H1 (cell line): ENCODE measurements at regions not wholly inside any gene's neighbourhood (a gene's known extent, or its start where the extent isn't known, plus 50 kb on each side); places are given as distances from the start of the nearest gene placed in this dataset.

Experiments used
- CTCF ChIA-PET: fragments of 300-600 bp; sonication (Branson Sonifier 250); formaldehyde crosslinking; loops from one replicate; lab custom pipeline; 2021; ENCODE audit not compliant: partially characterized antibody; lab: Charles Lee
- POLR2A ChIA-PET: fragments of 300-600 bp; sonication (Branson Sonifier 250); formaldehyde crosslinking; loops from one replicate; lab custom pipeline; 2021; ENCODE audit warnings: inconsistent platforms; ENCODE audit not compliant: partially characterized antibody; lab: Charles Lee
- DNase-seq, 2 experiments: peaks; one replicate each; pipeline versions ENCODE4 v3.0.0 to v3.0.0-alpha.2; 2010 to 2022; ENCODE audit warnings: low spot score in 2 of 2, low read depth in 1 of 2, mixed read lengths in 1 of 2
- FAIRE-seq: peaks from 2 replicates; lab custom pipeline; 2011; peaks lifted over from hg19 to GRCh38; lab: Jason Lieb, UNC
- H2AFZ ChIP-seq: 2 replicates; pipeline ENCODE4 v1.8.1; 2012; ENCODE audit warnings: low read length, inconsistent platforms
- H2AK5ac ChIP-seq: 2 replicates; pipeline ENCODE4 v1.6.1; 2013; ENCODE audit warnings: low read depth, low read length
- H2BK120ac ChIP-seq: replicated peaks from 2 replicates; pipeline ENCODE3; 2013; ENCODE audit warnings: low read depth, low read length, inconsistent platforms
- H2BK12ac ChIP-seq: 2 replicates; pipeline ENCODE4 v1.6.1; 2013; ENCODE audit warnings: low read depth, low read length
- H2BK15ac ChIP-seq: 2 replicates; pipeline ENCODE4 v1.6.1; 2013; ENCODE audit warnings: low read length
- H2BK20ac ChIP-seq: 2 replicates; pipeline ENCODE4 v1.6.1; 2013; ENCODE audit warnings: low read length
- H2BK5ac ChIP-seq: 2 replicates; pipeline ENCODE4 v1.6.1; 2013; ENCODE audit warnings: low read depth, low read length
- H3K14ac ChIP-seq: 2 replicates; pipeline ENCODE4 v1.6.1; 2013; ENCODE audit warnings: inconsistent platforms; ENCODE audit not compliant: insufficient read length
- H3K18ac ChIP-seq: 2 replicates; pipeline ENCODE4 v1.6.1; 2013; ENCODE audit warnings: low read length; ENCODE audit errors: extremely low read depth
- H3K23ac ChIP-seq: 2 replicates; pipeline ENCODE4 v1.6.1; 2013; ENCODE audit warnings: inconsistent platforms; ENCODE audit not compliant: insufficient read length
- H3K23me2 ChIP-seq: 2 replicates; pipeline ENCODE4 v1.6.1; 2013; ENCODE audit warnings: low read depth, low read length
- H3K27ac ChIP-seq: 2 replicates; pipeline ENCODE4 v1.6.1; 2011; ENCODE audit warnings: low read depth, low read length, inconsistent platforms
- H3K27me3 ChIP-seq, 4 experiments: replicated peaks in 1 of 4; 1 replicate in 1 of 4; 2 replicates in 3 of 4; pipeline versions ENCODE4 v1.6.1 to v1.8.1; 2011 to 2013; ENCODE audit warnings: low read length in 3 of 4, mild to moderate bottlenecking in 3 of 4, inconsistent platforms in 2 of 4, mixed read lengths in 2 of 4, moderate library complexity in 1 of 4; ENCODE audit not compliant: control insufficient read depth in 3 of 4, insufficient read depth in 3 of 4; ENCODE audit errors: extremely low read depth in 1 of 4
- H3K36me3 ChIP-seq, 4 experiments: 2 replicates each; pipeline versions ENCODE4 v1.6.1 to v1.8.1; 2011 to 2013; ENCODE audit warnings: mild to moderate bottlenecking in 4 of 4, low read length in 3 of 4, moderate library complexity in 2 of 4, control low read depth in 1 of 4, inconsistent platforms in 1 of 4; ENCODE audit not compliant: insufficient read depth in 4 of 4, control insufficient read depth in 2 of 4
- H3K4ac ChIP-seq: replicated peaks from 2 replicates; pipeline ENCODE3; 2013; ENCODE audit warnings: low read length, low read depth, mixed read lengths, inconsistent platforms; ENCODE audit not compliant: insufficient read length
- H3K4me1 ChIP-seq, 4 experiments: replicated peaks in 1 of 4; 1 replicate in 1 of 4; 2 replicates in 3 of 4; pipeline versions ENCODE4 v1.6.1 to v1.8.1; 2011 to 2013; ENCODE audit warnings: low read length in 3 of 4, inconsistent platforms in 2 of 4, mixed read lengths in 1 of 4; ENCODE audit not compliant: insufficient read depth in 4 of 4, control insufficient read depth in 3 of 4
- H3K4me2 ChIP-seq, 2 experiments: 2 replicates each; pipeline versions ENCODE4 v1.6.1 to v1.8.1; 2011 to 2013; ENCODE audit warnings: low read depth in 2 of 2, low read length in 2 of 2, control low read depth in 1 of 2, inconsistent platforms in 1 of 2, mild to moderate bottlenecking in 1 of 2; ENCODE audit not compliant: insufficient read depth in 1 of 2
- H3K4me3 ChIP-seq, 4 experiments: fragments of 200-600, 300-600 bp in 1 of 4; sonication (generic), shearing (Covaris generic), sonication (Bioruptor Twin) in 1 of 4; 2 replicates each; pipeline versions ENCODE4 v1.5.1 to v1.8.1; 2011 to 2016; ENCODE audit warnings: low read length in 4 of 4, low read depth in 3 of 4, control low read depth in 2 of 4, inconsistent platforms in 2 of 4, mild to moderate bottlenecking in 2 of 4, mixed read lengths in 1 of 4, moderate library complexity in 1 of 4; ENCODE audit not compliant: insufficient read depth in 2 of 4; ENCODE audit errors: extremely low read depth in 1 of 4
- H3K56ac ChIP-seq: replicated peaks from 2 replicates; pipeline ENCODE3; 2013; ENCODE audit warnings: low read depth, mild to moderate bottlenecking, mixed read lengths, low read length, inconsistent platforms; ENCODE audit not compliant: insufficient read length
- H3K79me1 ChIP-seq: 2 replicates; pipeline ENCODE4 v1.6.1; 2013; ENCODE audit warnings: low read depth, low read length, control low read depth
- H3K79me2 ChIP-seq, 2 experiments: 2 replicates each; pipeline versions ENCODE4 v1.6.1 to v1.8.1; 2012 to 2013; ENCODE audit warnings: low read length in 2 of 2, mild to moderate bottlenecking in 2 of 2, inconsistent platforms in 1 of 2; ENCODE audit not compliant: insufficient read depth in 2 of 2, control insufficient read depth in 1 of 2
- H3K9ac ChIP-seq, 4 experiments: replicated peaks in 1 of 4; 1 replicate in 1 of 4; 2 replicates in 3 of 4; pipeline versions ENCODE4 v1.6.1 to v1.8.1; 2011 to 2013; ENCODE audit warnings: low read depth in 3 of 4, low read length in 3 of 4, control low read depth in 2 of 4, mild to moderate bottlenecking in 2 of 4, moderate library complexity in 2 of 4, inconsistent platforms in 1 of 4; ENCODE audit errors: extremely low read depth in 1 of 4
- H3K9me3 ChIP-seq, 2 experiments: 2 replicates each; pipeline versions ENCODE4 v1.6.1 to v1.8.1; 2012 to 2013; ENCODE audit warnings: mild to moderate bottlenecking in 2 of 2, moderate library complexity in 2 of 2, control low read depth in 1 of 2, inconsistent platforms in 1 of 2, low read depth in 1 of 2, low read length in 1 of 2, mixed read lengths in 1 of 2; ENCODE audit not compliant: insufficient read depth in 2 of 2
- H4K20me1 ChIP-seq, 2 experiments: replicated peaks in 1 of 2; 2 replicates each; pipeline versions ENCODE3 to v1.8.1; 2011 to 2013; ENCODE audit warnings: inconsistent platforms in 2 of 2, low read length in 2 of 2, mild to moderate bottlenecking in 1 of 2; ENCODE audit not compliant: insufficient read depth in 2 of 2, control insufficient read depth in 1 of 2
- H4K5ac ChIP-seq: 2 replicates; pipeline ENCODE4 v1.6.1; 2013; ENCODE audit warnings: low read length, low read depth, mixed read lengths, inconsistent platforms; ENCODE audit not compliant: insufficient read length
- H4K8ac ChIP-seq: 2 replicates; pipeline ENCODE4 v1.8.0; 2013; ENCODE audit warnings: mild to moderate bottlenecking, moderate library complexity, low read length, inconsistent platforms; ENCODE audit not compliant: insufficient read depth; ENCODE audit errors: extremely low read depth
- H4K91ac ChIP-seq: replicated peaks from 2 replicates; pipeline ENCODE3; 2013; ENCODE audit warnings: low read length, mixed read lengths, inconsistent platforms; ENCODE audit not compliant: insufficient read length
- CEBPB ChIP-seq: IDR thresholded peaks from 2 replicates; pipeline ENCODE4 v1.6.1; 2012; ENCODE audit warnings: low read depth, low read length
- E2F6 ChIP-seq: IDR thresholded peaks from 2 replicates; pipeline ENCODE4 v1.6.1; 2012; ENCODE audit warnings: inconsistent platforms
- WGBS, 2 experiments: shearing (Covaris generic) in 1 of 2; methylation state at CpG; one replicate each; pipeline versions ENCODE4 v1.1.6 to v1.1.7; 2013 to 2015; ENCODE audit warnings: low lambda C conversion rate in 2 of 2, mixed read lengths in 2 of 2, inconsistent platforms in 1 of 2, low coverage in 1 of 2, missing lambda C conversion rate in 1 of 2; ENCODE audit not compliant: insufficient replicate concordance in 2 of 2, insufficient coverage in 1 of 2, insufficient read length in 1 of 2; ENCODE audit errors: extremely low coverage in 1 of 2, missing lambda C conversion rate in 1 of 2; 5-methylcytosine and 5-hydroxymethylcytosine counted together

GRCh38 chr4:45527160-45527559, 596.7 kb downstream of the GABRG1 start:
- no peak overlapping the region for H3K4me2 ChIP-seq
- H3K79me1 ChIP-seq: no peaks in the 10 kb centered on the region
- H4K20me1 ChIP-seq: no peaks in the 10 kb centered on the region
- H3K18ac ChIP-seq: no peak overlapping the region
- H3K36me3 ChIP-seq: no peaks in the 10 kb centered on the region
- no peak overlapping the region for H3K4ac ChIP-seq
- H2BK20ac ChIP-seq: no peak overlapping the region
- FAIRE-seq: no peak
- no peak overlapping the region for H4K5ac ChIP-seq
- 88% methylated on average over 3 of the region's 3 CpGs; no CpG with 5 or more reads in 1 of the 2 experiments for WGBS, 2 experiments
- H4K8ac ChIP-seq: no peak overlapping the region
- H3K9me3 ChIP-seq: peaks cover 7 to 10% of the 10 kb centered on the region in 2 experiments; a peak in 2 of 4 replicates
- H3K14ac ChIP-seq: no peak overlapping the region
- H2AFZ ChIP-seq: no peak overlapping the region
- no peak overlapping the region for H3K4me3 ChIP-seq
- TF ChIP-seq E2F6 (no peak), CEBPB (peak; percentile 73; the same call in 1 of the 2 replicates)
- TF ChIP-seq, all 59 proteins: peak for 1
- no peak overlapping the region for H2BK15ac ChIP-seq
- no peaks in the 10 kb centered on the region for H3K23me2 ChIP-seq
- ChIA-PET CTCF (no interaction called here), POLR2A (no interaction called here)
- no peak overlapping the region for H3K23ac ChIP-seq
- no peak overlapping the region for H3K56ac ChIP-seq
- no peak overlapping the region for H3K27ac ChIP-seq
- no peak overlapping the region for H2BK5ac ChIP-seq
- no peaks in the 10 kb centered on the region for H3K79me2 ChIP-seq
- H3K27me3 ChIP-seq: no peaks in the 10 kb centered on the region
- H3K9ac ChIP-seq: no peak overlapping the region
- H3K4me1 ChIP-seq: no peaks in the 10 kb centered on the region
- H2BK12ac ChIP-seq: no peak overlapping the region
- H4K91ac ChIP-seq: no peak overlapping the region
- H2BK120ac ChIP-seq: no peak overlapping the region
- no peak overlapping the region for H2AK5ac ChIP-seq
- no peak for DNase-seq
